GM19025 (cell line): ENCODE measurements at regions not wholly inside any gene's neighbourhood (a gene's known extent, or its start where the extent isn't known, plus 50 kb on each side); places are given as distances from the start of the nearest gene placed in this dataset.

ENCODE experiments used
- ATAC-seq: cut with Tn5 transposase; IDR thresholded peaks from one replicate; pipeline ENCODE4 v1.9.1; 2021; ENCODE audit warnings: mild to moderate bottlenecking, low read depth, moderate library complexity; ENCODE audit not compliant: unreplicated experiment

GRCh38 chr4:187027272-187027671, 303.6 kb upstream of the FAT1 start:
- no peak for ATAC-seq

DNA sequence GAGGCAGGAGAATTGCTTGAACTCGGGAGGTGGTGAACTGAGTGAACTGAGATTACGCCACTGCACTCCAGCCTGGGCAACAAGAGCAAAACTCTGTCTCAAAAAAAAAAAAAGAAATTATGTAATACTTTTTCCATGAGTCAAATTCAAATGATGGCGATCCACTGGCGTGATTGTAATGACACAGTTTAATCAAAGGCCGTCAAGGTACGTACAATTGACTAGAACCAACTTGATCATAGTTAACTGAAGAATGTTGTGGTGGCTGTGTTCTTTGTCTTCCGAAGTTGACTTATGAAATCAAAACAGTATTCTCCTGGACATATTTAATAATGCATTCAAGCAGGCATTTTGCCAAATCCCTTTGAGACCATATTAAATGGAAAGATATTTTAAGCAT, 318.6 kb upstream of the FAT1 start:
- ATAC-seq, result no peak

GRCh38 chr4:187046471-187046870, 322.8 kb upstream of the FAT1 start:
- ATAC-seq, result no peak

- no peak for ATAC-seq
These were observed 335.4 kb upstream of the FAT1 start for GRCh38 chr4:187059021-187059420.

GRCh38 chr4:187059895-187060294, 336.2 kb upstream of the FAT1 start:
- ATAC-seq, result no peak

DNA sequence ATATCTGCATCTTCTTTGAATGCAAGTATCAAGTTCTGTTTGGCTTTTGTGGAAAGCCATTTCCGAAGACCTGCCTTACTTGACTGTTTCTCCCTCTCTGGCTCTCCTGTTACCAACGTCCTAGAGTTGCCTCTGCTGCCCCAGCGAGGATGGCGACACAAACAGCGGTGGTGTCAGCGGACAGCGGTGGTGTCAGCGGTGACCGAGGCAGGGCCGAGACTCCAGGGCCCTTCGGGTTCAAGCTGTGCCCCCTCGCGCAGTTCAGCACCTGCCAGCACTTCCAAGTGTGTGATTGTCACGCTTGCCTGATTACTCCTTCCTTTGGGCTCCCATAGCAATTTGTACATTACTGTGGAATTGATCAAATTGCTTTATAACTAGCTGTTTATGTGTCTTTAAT, 336.9 kb upstream of the FAT1 start:
- ATAC-seq, result no peak

DNA sequence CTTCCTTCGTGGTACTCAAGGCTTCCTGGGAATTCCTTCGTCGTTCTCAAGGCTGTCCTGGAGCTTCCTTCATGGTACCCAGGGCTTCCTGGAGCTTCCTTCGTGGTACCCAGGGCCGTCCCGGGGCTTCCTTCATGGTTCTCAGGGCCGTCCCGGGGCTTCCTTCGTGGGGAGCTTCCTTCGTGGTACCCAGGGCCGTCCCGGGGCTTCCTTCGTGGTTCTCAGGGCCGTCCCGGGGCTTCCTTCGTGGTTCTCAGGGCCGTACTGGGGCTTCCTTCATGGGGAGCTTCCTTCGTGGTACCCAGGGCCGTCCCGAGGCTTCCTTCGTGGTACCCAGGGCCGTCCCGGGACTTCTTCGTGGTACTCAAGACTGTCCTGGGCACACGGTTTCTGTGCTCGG, 339.6 kb upstream of the FAT1 start:
- ATAC-seq, result no peak

DNA sequence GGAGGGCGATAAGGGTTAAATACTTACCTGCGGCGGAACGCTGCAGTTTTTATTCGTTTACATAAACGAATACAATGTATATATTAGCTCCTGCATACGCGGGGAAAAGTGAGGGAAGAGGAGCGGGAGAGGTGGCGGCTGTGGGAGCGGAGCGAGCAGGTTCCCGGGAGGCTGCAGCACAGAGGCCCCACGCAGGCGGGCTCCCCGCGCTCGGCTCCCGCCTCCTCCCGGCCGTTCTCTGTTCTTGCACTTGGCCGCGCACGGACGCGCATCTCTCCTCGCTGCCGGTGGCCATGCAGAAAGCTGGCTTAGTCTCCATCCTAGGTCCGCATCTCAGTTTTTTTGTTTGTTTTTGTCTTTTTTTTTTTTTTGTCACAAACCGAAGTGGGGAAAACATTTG, 340.4 kb upstream of the FAT1 start:
- no peak for ATAC-seq

DNA sequence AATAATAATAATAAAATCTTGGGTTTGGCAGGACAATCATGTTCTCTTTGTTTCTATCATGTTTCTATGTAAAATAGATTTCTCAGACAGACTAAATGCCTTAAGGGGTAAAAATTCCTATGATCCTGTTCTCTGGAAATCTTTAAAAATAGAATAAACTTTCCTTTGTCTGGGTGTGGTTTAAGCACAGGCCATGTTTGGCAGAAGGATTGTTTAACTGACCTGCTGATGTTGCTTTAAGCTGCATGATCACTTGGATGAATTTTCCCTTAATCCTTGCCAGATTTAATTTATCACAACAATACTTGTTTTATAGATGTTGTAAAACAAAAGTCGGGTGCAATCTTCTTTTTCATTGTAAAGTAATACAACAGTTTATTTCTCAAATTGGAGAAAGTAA, 341.7 kb upstream of the FAT1 start:
- ATAC-seq, result no peak

DNA sequence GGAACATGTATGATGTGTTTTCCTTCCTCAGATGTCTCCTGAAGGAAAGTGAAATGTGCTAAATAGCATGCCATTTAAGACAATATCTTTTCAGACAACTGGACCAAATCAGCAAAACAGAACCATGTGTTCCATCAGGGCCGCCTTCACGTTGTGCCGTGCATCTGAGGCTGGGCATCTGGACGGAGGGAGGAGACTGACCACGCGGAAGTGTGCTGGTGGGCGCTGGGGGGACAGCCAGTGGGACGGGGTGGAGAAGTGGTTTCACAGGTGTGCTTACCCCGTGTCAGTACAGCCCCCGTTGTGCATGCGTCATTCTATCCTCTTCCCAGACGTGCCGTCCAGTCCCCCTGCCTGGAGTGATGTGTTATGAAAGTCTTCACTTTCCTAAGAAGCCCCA, 342.1 kb upstream of the FAT1 start:
- no peak for ATAC-seq

- ATAC-seq, result no peak
These were observed 345.7 kb upstream of the FAT1 start for GRCh38 chr4:187069398-187069797.

DNA sequence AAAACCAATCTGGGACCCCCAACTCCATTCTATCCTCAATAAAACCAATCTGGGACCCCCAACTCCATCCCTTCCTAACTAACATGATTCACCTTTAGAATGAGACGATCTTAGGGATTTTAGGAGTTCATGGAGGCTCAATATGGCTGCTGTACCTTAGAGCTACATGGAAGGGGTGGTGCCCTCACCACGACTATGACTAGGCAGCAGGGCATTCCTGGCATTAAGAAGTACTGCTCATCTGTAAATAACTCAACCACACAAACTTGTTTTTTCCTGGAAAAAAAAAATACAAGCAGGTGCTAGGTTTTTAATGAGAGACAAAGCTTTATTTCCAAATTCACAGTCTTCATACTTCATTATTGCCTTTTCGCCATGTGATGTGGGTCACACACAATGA, 346.5 kb upstream of the FAT1 start:
- no peak for ATAC-seq

- ATAC-seq, result no peak
These were observed 347.1 kb upstream of the FAT1 start for GRCh38 chr4:187070740-187071139.

GRCh38 chr4:187071946-187072600, 348.4 kb upstream of the FAT1 start:
- ATAC-seq, result no peak

- no peak for ATAC-seq
These were observed 350.2 kb upstream of the FAT1 start for GRCh38 chr4:187073820-187074219.

DNA sequence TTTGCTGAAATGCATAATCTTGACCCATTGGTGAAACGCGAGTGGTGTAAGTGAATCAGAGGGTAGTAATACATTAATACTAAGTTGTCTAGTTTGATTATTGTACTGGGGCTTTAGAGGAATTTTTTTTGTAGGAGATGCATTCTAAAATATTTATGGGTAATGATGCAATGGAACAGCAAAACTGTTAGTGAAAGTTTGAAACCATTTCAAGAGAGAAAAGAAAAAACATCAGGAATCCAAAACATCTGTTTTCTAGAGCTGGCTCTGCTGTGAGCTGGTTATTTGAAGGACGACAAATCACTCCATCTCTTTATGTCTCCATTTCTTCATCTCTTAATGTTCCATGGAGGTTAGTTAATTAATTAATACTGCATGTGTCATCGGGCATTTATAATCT, 351.9 kb upstream of the FAT1 start:
- ATAC-seq, result no peak

- no peak for ATAC-seq
These were observed 354.2 kb upstream of the FAT1 start for GRCh38 chr4:187077744-187078401.

GRCh38 chr4:187084701-187085100, 361.0 kb upstream of the FAT1 start:
- ATAC-seq, result no peak

DNA sequence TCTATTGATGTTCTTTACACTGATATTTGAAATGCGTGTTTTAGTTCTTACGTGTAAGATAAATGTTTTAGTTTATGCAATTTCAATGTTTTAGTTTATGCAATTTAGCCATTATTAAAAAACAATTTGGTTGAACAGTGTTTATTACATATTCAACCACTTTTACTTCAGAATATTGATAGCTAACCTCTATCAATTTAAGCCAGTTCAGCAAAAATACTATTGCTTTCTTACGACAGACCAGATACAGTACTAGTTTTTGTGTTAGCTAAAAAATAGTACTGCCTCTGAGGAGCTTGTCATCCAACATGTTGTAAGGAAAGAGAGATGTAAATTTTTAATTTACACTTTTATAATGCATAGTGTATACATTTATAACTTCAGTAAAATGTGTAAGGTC, 361.7 kb upstream of the FAT1 start:
- ATAC-seq, result no peak

- ATAC-seq, result no peak
These were observed 362.5 kb upstream of the FAT1 start for GRCh38 chr4:187086151-187086550.

GRCh38 chr4:187088070-187088799, 364.6 kb upstream of the FAT1 start:
- ATAC-seq, result no peak

DNA sequence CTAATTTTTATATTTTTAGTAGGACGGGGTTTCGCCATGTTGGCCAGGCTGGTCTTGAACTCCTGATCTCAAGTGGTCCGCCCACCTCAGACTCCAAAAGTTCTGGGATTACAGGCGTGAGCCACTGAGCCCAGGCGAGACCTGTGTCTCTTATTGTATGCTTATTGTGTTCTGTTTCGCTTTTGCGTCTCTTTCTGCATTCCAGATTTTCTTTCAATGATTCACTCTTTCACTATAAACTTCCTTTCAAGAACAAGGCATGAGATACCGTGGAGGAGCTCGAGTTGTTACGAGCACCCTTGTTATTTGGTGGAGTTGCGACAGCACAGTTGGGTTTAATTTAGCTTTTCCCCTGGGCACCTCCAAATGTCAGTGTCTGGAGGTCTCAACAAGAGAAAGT, 366.7 kb upstream of the FAT1 start:
- ATAC-seq, result no peak
